ENCODE measurements at regions not wholly inside any gene's neighbourhood (a gene's known extent, or its start where the extent isn't known, plus 50 kb on each side); places are given as distances from the start of the nearest gene placed in this dataset.

GRCh38 chr2:37819186-37819585, 105.9 kb upstream of the RMDN2 start:
- TF ChIP-seq, protein P1, sequence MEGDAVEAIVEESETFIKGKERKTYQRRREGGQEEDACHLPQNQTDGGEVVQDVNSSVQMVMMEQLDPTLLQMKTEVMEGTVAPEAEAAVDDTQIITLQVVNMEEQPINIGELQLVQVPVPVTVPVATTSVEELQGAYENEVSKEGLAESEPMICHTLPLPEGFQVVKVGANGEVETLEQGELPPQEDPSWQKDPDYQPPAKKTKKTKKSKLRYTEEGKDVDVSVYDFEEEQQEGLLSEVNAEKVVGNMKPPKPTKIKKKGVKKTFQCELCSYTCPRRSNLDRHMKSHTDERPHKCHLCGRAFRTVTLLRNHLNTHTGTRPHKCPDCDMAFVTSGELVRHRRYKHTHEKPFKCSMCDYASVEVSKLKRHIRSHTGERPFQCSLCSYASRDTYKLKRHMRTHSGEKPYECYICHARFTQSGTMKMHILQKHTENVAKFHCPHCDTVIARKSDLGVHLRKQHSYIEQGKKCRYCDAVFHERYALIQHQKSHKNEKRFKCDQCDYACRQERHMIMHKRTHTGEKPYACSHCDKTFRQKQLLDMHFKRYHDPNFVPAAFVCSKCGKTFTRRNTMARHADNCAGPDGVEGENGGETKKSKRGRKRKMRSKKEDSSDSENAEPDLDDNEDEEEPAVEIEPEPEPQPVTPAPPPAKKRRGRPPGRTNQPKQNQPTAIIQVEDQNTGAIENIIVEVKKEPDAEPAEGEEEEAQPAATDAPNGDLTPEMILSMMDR (IDR thresholded peaks at IDR 0.05; ENCODE audit: control extremely low read depth, extremely low read depth) = no peak
- Histone ChIP-seq H3K4me1 (ENCODE audit: control insufficient read depth in 5 of 5, insufficient read depth in 5 of 5, low read length in 5 of 5) (peaks cover 0 to 15% (median 6%) of the 10 kb centered on the region in 5 donors), H3K9me3 (ENCODE audit: control insufficient read depth in 4 of 4, insufficient read depth in 3 of 4, low read length in 3 of 4) (peaks cover 0 to 6% (median 0%) of the 10 kb centered on the region in 4 donors), H3K4me3 (no peak overlapping the region), H3K27ac (ENCODE audit: low read depth in 1 of 2, low read length in 1 of 2) (no peak overlapping the region), H3K36me3 (ENCODE audit: control insufficient read depth in 4 of 4, insufficient read depth in 4 of 4, low read length in 4 of 4) (no peaks in the 10 kb centered on the region), H3K9ac (ENCODE audit: insufficient read depth in 1 of 2, low read length in 2 of 2) (no peak overlapping the region), H3K27me3 (ENCODE audit: control insufficient read depth in 3 of 3, insufficient read depth in 3 of 3, low read length in 2 of 3) (no peaks in the 10 kb centered on the region)
- WGBS, 2 donors = 56 to 80% methylated on average over 2 of the region's 2 CpGs
- DNase-seq (peak; percentile 62 to 89 (median 88)), ATAC-seq (ENCODE audit: insufficient read depth, low FRiP score) (no peak)

DNA sequence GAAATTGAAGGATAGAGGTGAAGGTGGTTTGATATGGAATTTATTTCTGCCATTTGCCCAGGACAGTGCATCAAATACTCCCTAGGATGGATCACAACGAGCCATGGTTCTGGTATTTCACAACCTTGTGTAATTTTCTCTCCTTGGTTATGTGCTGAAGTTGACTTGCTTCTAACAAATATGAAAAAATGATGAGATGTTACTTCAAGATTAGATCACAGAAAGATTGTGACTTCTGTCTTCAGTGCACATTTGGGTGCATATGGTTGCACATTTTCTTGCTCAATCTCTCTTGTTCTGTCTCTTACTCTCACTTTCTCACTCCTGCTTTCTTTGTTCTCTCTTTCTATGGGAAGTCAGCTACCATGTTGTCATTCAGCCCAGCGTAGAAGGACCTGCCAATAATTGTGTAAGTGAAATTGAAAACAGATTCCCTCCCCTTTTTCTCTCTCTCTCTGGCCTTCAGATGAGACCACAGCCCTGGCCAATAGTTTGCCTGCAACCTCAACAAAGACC, 104.6 kb upstream of the RMDN2 start:
- TF ChIP-seq, protein P1 (IDR thresholded peaks at IDR 0.05; ENCODE audit: control extremely low read depth, extremely low read depth) = no peak
- peaks cover 0 to 6% (median 0%) of the 10 kb centered on the region in 4 donors for H3K9me3 ChIP-seq (ENCODE audit: control insufficient read depth in 4 of 4, insufficient read depth in 3 of 4, low read length in 3 of 4)
- no peak overlapping the region for H3K27ac ChIP-seq (ENCODE audit: low read depth in 1 of 2, low read length in 1 of 2)
- H3K4me1 ChIP-seq (ENCODE audit: control insufficient read depth in 5 of 5, insufficient read depth in 5 of 5, low read length in 5 of 5) = peaks cover 0 to 15% (median 6%) of the 10 kb centered on the region in 5 donors
- ATAC-seq (ENCODE audit: insufficient read depth, low FRiP score) (no peak), DNase-seq (no peak)
- WGBS, 2 donors = 29 to 73% methylated on average over 2 of the region's 2 CpGs
- H3K36me3 ChIP-seq (ENCODE audit: control insufficient read depth in 4 of 4, insufficient read depth in 4 of 4, low read length in 4 of 4) = no peaks in the 10 kb centered on the region
- H3K4me3 ChIP-seq = no peak overlapping the region
- no peak overlapping the region for H3K9ac ChIP-seq (ENCODE audit: insufficient read depth in 1 of 2, low read length in 2 of 2)
- no peaks in the 10 kb centered on the region for H3K27me3 ChIP-seq (ENCODE audit: control insufficient read depth in 3 of 3, insufficient read depth in 3 of 3, low read length in 2 of 3)

DNA sequence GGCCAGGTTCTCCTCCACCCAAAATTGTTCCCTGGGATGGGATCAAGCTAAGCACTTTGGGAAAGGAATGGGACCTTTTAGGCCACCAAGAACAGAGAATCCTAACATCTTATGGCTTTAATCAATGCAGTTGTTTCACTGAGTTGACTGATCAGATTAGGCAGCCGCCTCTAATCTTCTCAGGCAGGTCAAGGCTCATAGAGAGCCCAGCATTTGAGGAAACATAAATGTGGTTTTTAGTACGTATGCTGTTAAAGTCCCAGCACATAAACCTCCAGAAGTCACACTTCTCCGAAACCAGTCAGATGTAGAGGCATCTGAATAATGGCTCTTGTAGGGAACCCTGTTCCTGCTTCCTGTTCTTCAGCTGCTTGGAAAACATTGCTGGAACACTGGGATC, 99.5 kb upstream of the RMDN2 start:
- Histone ChIP-seq H3K9ac (ENCODE audit: insufficient read depth in 1 of 2, low read length in 2 of 2) (no peak overlapping the region), H3K27me3 (ENCODE audit: control insufficient read depth in 3 of 3, insufficient read depth in 3 of 3, low read length in 2 of 3) (no peaks in the 10 kb centered on the region), H3K4me1 (ENCODE audit: control insufficient read depth in 5 of 5, insufficient read depth in 5 of 5, low read length in 5 of 5) (peaks cover 0 to 22% (median 6%) of the 10 kb centered on the region in 5 donors), H3K4me3 (no peak overlapping the region), H3K27ac (ENCODE audit: low read depth in 1 of 2, low read length in 1 of 2) (no peak overlapping the region), H3K36me3 (ENCODE audit: control insufficient read depth in 4 of 4, insufficient read depth in 4 of 4, low read length in 4 of 4) (no peaks in the 10 kb centered on the region), H3K9me3 (ENCODE audit: control insufficient read depth in 4 of 4, insufficient read depth in 3 of 4, low read length in 3 of 4) (peaks cover 0 to 5% (median 0%) of the 10 kb centered on the region in 4 donors)
- 49 to 81% methylated on average over 3 of the region's 3 CpGs for WGBS, 2 donors
- TF ChIP-seq, protein P1 (IDR thresholded peaks at IDR 0.05; ENCODE audit: control extremely low read depth, extremely low read depth) = no peak
- ATAC-seq (ENCODE audit: insufficient read depth, low FRiP score) (no peak), DNase-seq (no peak)

- H3K27me3 ChIP-seq (ENCODE audit: control insufficient read depth in 3 of 3, insufficient read depth in 3 of 3, low read length in 2 of 3) = no peaks in the 10 kb centered on the region
- no peak overlapping the region for H3K4me3 ChIP-seq
- no peak overlapping the region for H3K27ac ChIP-seq (ENCODE audit: low read depth in 1 of 2, low read length in 1 of 2)
- no peaks in the 10 kb centered on the region for H3K36me3 ChIP-seq (ENCODE audit: control insufficient read depth in 4 of 4, insufficient read depth in 4 of 4, low read length in 4 of 4)
- peaks cover 0 to 29% (median 6%) of the 10 kb centered on the region in 5 donors for H3K4me1 ChIP-seq (ENCODE audit: control insufficient read depth in 5 of 5, insufficient read depth in 5 of 5, low read length in 5 of 5)
- 92 to 98% methylated on average over 4 of the region's 4 CpGs for WGBS, 2 donors
- no peaks in the 10 kb centered on the region for H3K9me3 ChIP-seq (ENCODE audit: control insufficient read depth in 4 of 4, insufficient read depth in 3 of 4, low read length in 3 of 4)
- TF ChIP-seq, protein P1 (IDR thresholded peaks at IDR 0.05; ENCODE audit: control extremely low read depth, extremely low read depth) = no peak
- ATAC-seq (ENCODE audit: insufficient read depth, low FRiP score) (no peak), DNase-seq (no peak)
- no peak overlapping the region for H3K9ac ChIP-seq (ENCODE audit: insufficient read depth in 1 of 2, low read length in 2 of 2)
Measured at GRCh38 chr2:37826611-37827010, 98.5 kb upstream of the RMDN2 start.
